CD4-positive, alpha-beta T cell treated with Interferon gamma for 1 hour (primary cell): ENCODE measurements at regions not wholly inside any gene's neighbourhood (a gene's known extent, or its start where the extent isn't known, plus 50 kb on each side); places are given as distances from the start of the nearest gene placed in this dataset.

Source experiments
- DNase-seq: peaks from one replicate; pipeline ENCODE4 v3.0.0-alpha.2; 2020

- no peak for DNase-seq
Measured at GRCh38 chrX:40268188-40268520, 170.4 kb upstream of the BCOR start.

- peak; percentile 18 for DNase-seq
Measured at GRCh38 chrX:40267334-40268187, 169.8 kb upstream of the BCOR start.

GRCh38 chrX:40266490-40267333 is 169.0 kb upstream of the BCOR start:
- peak; percentile 47 for DNase-seq

GRCh38 chrX:40265936-40266335 is 168.2 kb upstream of the BCOR start:
- DNase-seq, result no peak

GRCh38 chrX:40263014-40263560 is 165.3 kb upstream of the BCOR start:
- DNase-seq, result no peak

- no peak for DNase-seq
Measured at GRCh38 chrX:40262157-40263013, 164.6 kb upstream of the BCOR start.

- DNase-seq, result no peak
Measured at GRCh38 chrX:40261833-40262156, 164.0 kb upstream of the BCOR start.

GRCh38 chrX:40260146-40260747 is 162.5 kb upstream of the BCOR start:
- DNase-seq, result no peak

- DNase-seq, result no peak
Measured at GRCh38 chrX:40258909-40259308, 161.2 kb upstream of the BCOR start.

- no peak for DNase-seq
Measured at GRCh38 chrX:40253771-40254170, 156.0 kb upstream of the BCOR start.

- DNase-seq, result no peak
Measured at GRCh38 chrX:40249582-40249981, 151.8 kb upstream of the BCOR start.

GRCh38 chrX:40248822-40249221 is 151.1 kb upstream of the BCOR start:
- no peak for DNase-seq

GRCh38 chrX:40247848-40248622 is 150.3 kb upstream of the BCOR start:
- DNase-seq, result no peak

- DNase-seq, result no peak
Measured at GRCh38 chrX:40247382-40247781, 149.6 kb upstream of the BCOR start.

- no peak for DNase-seq
Measured at GRCh38 chrX:40245488-40246071, 147.8 kb upstream of the BCOR start.

GRCh38 chrX:40244980-40245379 is 147.2 kb upstream of the BCOR start:
- DNase-seq, result no peak

GRCh38 chrX:40243755-40244515 is 146.2 kb upstream of the BCOR start:
- no peak for DNase-seq

- DNase-seq, result no peak
Measured at GRCh38 chrX:40240844-40241243, 143.1 kb upstream of the BCOR start.

- no peak for DNase-seq
Measured at GRCh38 chrX:40237731-40238178, 140.0 kb upstream of the BCOR start.

- no peak for DNase-seq
Measured at GRCh38 chrX:40230646-40231045, 132.9 kb upstream of the BCOR start.

- no peak for DNase-seq
Measured at GRCh38 chrX:40227125-40227524, 129.4 kb upstream of the BCOR start.
